DND-41 (cell line): ENCODE measurements at regions not wholly inside any gene's neighbourhood (a gene's known extent, or its start where the extent isn't known, plus 50 kb on each side); places are given as distances from the start of the nearest gene placed in this dataset.

Source experiments
- EZH2 ChIP-seq: IDR thresholded peaks from 3 replicates; pipeline ENCODE4 v1.6.1; 2012; ENCODE audit warnings: borderline replicate concordance, low read depth, mild to moderate bottlenecking, moderate library complexity, low read length, inconsistent platforms; ENCODE audit not compliant: severe bottlenecking
- TF ChIP-seq, protein P1 (sequence below): IDR thresholded peaks from 2 replicates; pipeline ENCODE4 v1.5.1; 2012; ENCODE audit warnings: borderline replicate concordance, low read length, moderate library complexity, mild to moderate bottlenecking; ENCODE audit not compliant: poor library complexity, severe bottlenecking; ENCODE audit errors: extremely low read depth

DNA sequence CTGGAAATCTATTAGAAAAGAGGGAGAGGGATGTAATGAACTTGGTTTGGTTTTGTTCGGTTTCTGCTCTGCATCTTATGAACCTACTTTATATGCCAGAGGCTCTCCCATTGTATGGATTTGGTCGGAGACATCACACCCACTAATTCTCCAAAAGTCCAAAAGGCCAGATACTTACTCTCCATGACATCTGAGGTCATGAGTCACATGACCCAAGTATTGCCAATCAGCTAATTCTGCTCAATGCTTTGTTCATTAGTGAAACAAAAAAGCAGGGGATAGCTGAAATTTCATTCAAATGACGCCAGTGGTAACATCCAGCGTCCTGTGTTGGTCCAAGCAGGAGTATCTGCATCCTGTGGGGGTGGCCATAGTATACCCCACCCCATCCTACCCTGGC, 173.6 kb downstream of the TRIM33 start:
- TF ChIP-seq, protein P1, sequence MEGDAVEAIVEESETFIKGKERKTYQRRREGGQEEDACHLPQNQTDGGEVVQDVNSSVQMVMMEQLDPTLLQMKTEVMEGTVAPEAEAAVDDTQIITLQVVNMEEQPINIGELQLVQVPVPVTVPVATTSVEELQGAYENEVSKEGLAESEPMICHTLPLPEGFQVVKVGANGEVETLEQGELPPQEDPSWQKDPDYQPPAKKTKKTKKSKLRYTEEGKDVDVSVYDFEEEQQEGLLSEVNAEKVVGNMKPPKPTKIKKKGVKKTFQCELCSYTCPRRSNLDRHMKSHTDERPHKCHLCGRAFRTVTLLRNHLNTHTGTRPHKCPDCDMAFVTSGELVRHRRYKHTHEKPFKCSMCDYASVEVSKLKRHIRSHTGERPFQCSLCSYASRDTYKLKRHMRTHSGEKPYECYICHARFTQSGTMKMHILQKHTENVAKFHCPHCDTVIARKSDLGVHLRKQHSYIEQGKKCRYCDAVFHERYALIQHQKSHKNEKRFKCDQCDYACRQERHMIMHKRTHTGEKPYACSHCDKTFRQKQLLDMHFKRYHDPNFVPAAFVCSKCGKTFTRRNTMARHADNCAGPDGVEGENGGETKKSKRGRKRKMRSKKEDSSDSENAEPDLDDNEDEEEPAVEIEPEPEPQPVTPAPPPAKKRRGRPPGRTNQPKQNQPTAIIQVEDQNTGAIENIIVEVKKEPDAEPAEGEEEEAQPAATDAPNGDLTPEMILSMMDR: no peak
- no peak for TF ChIP-seq EZH2
